HG03460 (cell line): ENCODE measurements at regions not wholly inside any gene's neighbourhood (a gene's known extent, or its start where the extent isn't known, plus 50 kb on each side); places are given as distances from the start of the nearest gene placed in this dataset.
"Not testable (repeated sequence)": the region's sequence is repeated elsewhere in the genome, so short reads cannot be mapped to it uniquely, and the experiment has no call there.

Experiments
- ATAC-seq: cut with Tn5 transposase; IDR thresholded peaks from one replicate; pipeline ENCODE4 v1.9.1; 2021; ENCODE audit not compliant: unreplicated experiment

GRCh38 chr20:48065833-48066232 lies 280.6 kb upstream of the SULF2 start:
- no peak for ATAC-seq

- ATAC-seq, result no peak
Observed at GRCh38 chr20:48064929-48065328, 279.6 kb upstream of the SULF2 start.

GRCh38 chr20:48060841-48061720 lies 275.8 kb upstream of the SULF2 start:
- no peak for ATAC-seq

GRCh38 chr20:48058611-48059559 lies 273.6 kb upstream of the SULF2 start:
- no peak for ATAC-seq

- no peak for ATAC-seq
Observed at GRCh38 chr20:48057739-48058138, 272.5 kb upstream of the SULF2 start.

GRCh38 chr20:48057251-48057650 lies 272.0 kb upstream of the SULF2 start:
- no peak for ATAC-seq

GRCh38 chr20:48056218-48056617 lies 270.9 kb upstream of the SULF2 start:
- ATAC-seq, result no peak

- ATAC-seq, result no peak
Observed at GRCh38 chr20:48054051-48054450, 268.8 kb upstream of the SULF2 start.

- ATAC-seq, result no peak
Observed at GRCh38 chr20:48052475-48052835, 267.2 kb upstream of the SULF2 start.

GRCh38 chr20:48051794-48052474 lies 266.7 kb upstream of the SULF2 start:
- no peak for ATAC-seq

- no peak for ATAC-seq
Observed at GRCh38 chr20:48049641-48050040, 264.4 kb upstream of the SULF2 start.

GRCh38 chr20:48049171-48049570 lies 263.9 kb upstream of the SULF2 start:
- ATAC-seq, result no peak

GRCh38 chr20:48047447-48047846 lies 262.2 kb upstream of the SULF2 start:
- ATAC-seq, result no peak

- ATAC-seq, result no peak
Observed at GRCh38 chr20:48042628-48043027, 257.3 kb upstream of the SULF2 start.

- no peak for ATAC-seq
Observed at GRCh38 chr20:48041078-48041780, 255.9 kb upstream of the SULF2 start.

- no peak for ATAC-seq
Observed at GRCh38 chr20:48040491-48040890, 255.2 kb upstream of the SULF2 start.

- no peak for ATAC-seq
Observed at GRCh38 chr20:48040051-48040450, 254.8 kb upstream of the SULF2 start.

- no peak for ATAC-seq
Observed at GRCh38 chr20:48039514-48039913, 254.2 kb upstream of the SULF2 start.

GRCh38 chr20:48038713-48039112 lies 253.4 kb upstream of the SULF2 start:
- ATAC-seq, result no peak

- not testable (repeated sequence) for ATAC-seq
Observed at GRCh38 chr20:48037798-48038197, 252.5 kb upstream of the SULF2 start.
